MM.1S (cell line): ENCODE measurements at regions not wholly inside any gene's neighbourhood (a gene's known extent, or its start where the extent isn't known, plus 50 kb on each side); places are given as distances from the start of the nearest gene placed in this dataset.

Experiments used
- DNase-seq: peaks from one replicate; pipeline ENCODE4 v3.0.0-alpha.2; 2015
- H2AFZ ChIP-seq: fragments of 300-600 bp; sonication (generic); 2 replicates; pipeline ENCODE4 v1.6.0; 2016; ENCODE audit warnings: antibody characterized with exemption, low read length
- H3F3A ChIP-seq: fragments of 300-600 bp; sonication (generic); 2 replicates; pipeline ENCODE4 v1.6.1; 2016; ENCODE audit warnings: mild to moderate bottlenecking, antibody characterized with exemption, low read length, moderate library complexity, mixed read lengths; ENCODE audit not compliant: insufficient read depth
- H3K27ac ChIP-seq: fragments of 300-600 bp; sonication (generic); 2 replicates; pipeline ENCODE4 v1.5.1; 2016; ENCODE audit warnings: mild to moderate bottlenecking, low read length
- H3K27me3 ChIP-seq: fragments of 300-600 bp; sonication (generic); replicated peaks from 2 replicates; pipeline ENCODE4 v1.6.0; 2016; ENCODE audit warnings: low read length; ENCODE audit not compliant: insufficient read depth
- H3K36me3 ChIP-seq: fragments of 300-600 bp; sonication (generic); replicated peaks from 2 replicates; pipeline ENCODE4 v1.6.1; 2016; ENCODE audit warnings: mild to moderate bottlenecking, low read length, mixed read lengths; ENCODE audit not compliant: insufficient read depth
- H3K4me1 ChIP-seq: fragments of 300-600 bp; sonication (generic); 2 replicates; pipeline ENCODE4 v1.6.1; 2016; ENCODE audit warnings: low read length, mixed read lengths
- H3K4me2 ChIP-seq: fragments of 300-600 bp; sonication (generic); 2 replicates; pipeline ENCODE4 v1.6.0; 2016; ENCODE audit warnings: low read depth, low read length
- H3K4me3 ChIP-seq: fragments of 300-600 bp; sonication (generic); 2 replicates; pipeline ENCODE4 v1.5.1; 2016; ENCODE audit warnings: low read length, mixed read lengths
- H3K79me2 ChIP-seq: fragments of 300-600 bp; sonication (generic); 2 replicates; pipeline ENCODE4 v1.6.1; 2016; ENCODE audit warnings: mixed run types, low read length, mixed read lengths
- H3K9ac ChIP-seq: fragments of 300-600 bp; sonication (generic); 2 replicates; pipeline ENCODE4 v1.6.1; 2016; ENCODE audit warnings: low read length, mixed read lengths
- H3K9me2 ChIP-seq: fragments of 300-600 bp; sonication (generic); replicated peaks from 2 replicates; pipeline ENCODE4 v1.6.1; 2016; ENCODE audit warnings: mild to moderate bottlenecking, low read length, mixed read lengths; ENCODE audit not compliant: insufficient read depth
- H3K9me3 ChIP-seq: fragments of 300-600 bp; sonication (generic); replicated peaks from 2 replicates; pipeline ENCODE4 v1.6.1; 2016; ENCODE audit warnings: mild to moderate bottlenecking, low read length, mixed read lengths; ENCODE audit not compliant: insufficient read depth
- H4K20me1 ChIP-seq: fragments of 300-600 bp; sonication (generic); 2 replicates; pipeline ENCODE4 v1.6.1; 2016; ENCODE audit warnings: mild to moderate bottlenecking, low read length, moderate library complexity, mixed read lengths; ENCODE audit not compliant: insufficient read depth
- EZH2 ChIP-seq: fragments of 300-600 bp; sonication (generic); optimal IDR thresholded peaks from 2 replicates; pipeline ENCODE3; 2017; ENCODE audit warnings: low read depth, mild to moderate bottlenecking, antibody characterized with exemption, low read length, mixed read lengths
- EZH2phosphoT487 ChIP-seq: fragments of 300-600 bp; sonication (generic); IDR thresholded peaks from 2 replicates; pipeline ENCODE4 v1.6.1; 2018; ENCODE audit warnings: antibody characterized with exemption, low read length
- TF ChIP-seq, protein P1 (sequence below): fragments of 300-600 bp; sonication (generic); IDR thresholded peaks from 2 replicates; pipeline ENCODE4 v1.5.1; 2016; ENCODE audit warnings: antibody characterized with exemption, low read length, mixed read lengths

DNA sequence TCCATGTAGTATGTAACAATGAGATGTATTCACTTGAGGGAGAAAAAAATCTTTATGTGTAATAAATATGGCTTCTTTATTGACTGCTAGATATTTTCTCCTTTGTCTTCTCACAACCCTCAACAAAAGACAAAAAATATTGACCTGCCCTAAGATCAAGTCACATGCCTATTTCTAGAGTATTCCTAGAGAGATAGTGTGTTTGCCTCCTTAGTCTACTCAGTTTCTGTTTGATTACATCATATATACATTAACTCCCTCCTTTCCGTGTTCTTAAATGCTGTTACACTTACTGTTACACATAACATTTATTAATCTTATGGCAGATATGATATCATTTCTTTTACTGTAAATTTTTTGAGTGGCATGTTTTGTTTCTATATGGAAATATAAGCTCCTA, 281.6 kb upstream of the RGS18 start:
- H3K9me2 ChIP-seq = no peaks in the 10 kb centered on the region
- no peaks in the 10 kb centered on the region for H3K27me3 ChIP-seq
- H2AFZ ChIP-seq = no peak overlapping the region
- TF ChIP-seq EZH2phosphoT487 (no peak), EZH2 (no peak)
- TF ChIP-seq, protein P1, sequence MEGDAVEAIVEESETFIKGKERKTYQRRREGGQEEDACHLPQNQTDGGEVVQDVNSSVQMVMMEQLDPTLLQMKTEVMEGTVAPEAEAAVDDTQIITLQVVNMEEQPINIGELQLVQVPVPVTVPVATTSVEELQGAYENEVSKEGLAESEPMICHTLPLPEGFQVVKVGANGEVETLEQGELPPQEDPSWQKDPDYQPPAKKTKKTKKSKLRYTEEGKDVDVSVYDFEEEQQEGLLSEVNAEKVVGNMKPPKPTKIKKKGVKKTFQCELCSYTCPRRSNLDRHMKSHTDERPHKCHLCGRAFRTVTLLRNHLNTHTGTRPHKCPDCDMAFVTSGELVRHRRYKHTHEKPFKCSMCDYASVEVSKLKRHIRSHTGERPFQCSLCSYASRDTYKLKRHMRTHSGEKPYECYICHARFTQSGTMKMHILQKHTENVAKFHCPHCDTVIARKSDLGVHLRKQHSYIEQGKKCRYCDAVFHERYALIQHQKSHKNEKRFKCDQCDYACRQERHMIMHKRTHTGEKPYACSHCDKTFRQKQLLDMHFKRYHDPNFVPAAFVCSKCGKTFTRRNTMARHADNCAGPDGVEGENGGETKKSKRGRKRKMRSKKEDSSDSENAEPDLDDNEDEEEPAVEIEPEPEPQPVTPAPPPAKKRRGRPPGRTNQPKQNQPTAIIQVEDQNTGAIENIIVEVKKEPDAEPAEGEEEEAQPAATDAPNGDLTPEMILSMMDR = no peak
- no peak overlapping the region for H3K4me2 ChIP-seq
- no peak overlapping the region for H3K4me3 ChIP-seq
- no peaks in the 10 kb centered on the region for H3K9me3 ChIP-seq
- H3F3A ChIP-seq = no peaks in the 10 kb centered on the region
- no peaks in the 10 kb centered on the region for H4K20me1 ChIP-seq
- no peaks in the 10 kb centered on the region for H3K79me2 ChIP-seq
- no peak overlapping the region for H3K9ac ChIP-seq
- no peak overlapping the region for H3K27ac ChIP-seq
- no peak for DNase-seq
- no peaks in the 10 kb centered on the region for H3K36me3 ChIP-seq
- no peaks in the 10 kb centered on the region for H3K4me1 ChIP-seq

DNA sequence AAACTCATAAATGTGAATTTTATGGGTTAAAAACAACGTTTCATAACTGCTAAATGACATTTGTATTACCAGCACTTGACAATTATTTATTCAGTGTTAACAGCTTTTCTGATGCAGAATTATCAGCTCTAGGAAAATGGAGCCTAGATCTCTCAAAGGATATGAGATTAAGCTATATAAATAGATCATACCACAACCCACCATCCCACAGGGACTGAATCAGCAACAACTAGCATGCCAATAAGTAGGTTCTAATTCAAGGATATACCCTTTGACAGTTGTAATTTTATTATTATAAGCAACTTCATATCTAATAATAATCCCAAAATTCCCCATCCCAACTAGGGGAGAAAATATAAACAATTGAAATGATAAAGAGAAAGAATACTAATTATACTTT, 275.4 kb upstream of the RGS18 start:
- Histone ChIP-seq H3F3A (no peaks in the 10 kb centered on the region), H4K20me1 (no peaks in the 10 kb centered on the region), H3K27me3 (no peaks in the 10 kb centered on the region), H2AFZ (no peak overlapping the region), H3K79me2 (no peaks in the 10 kb centered on the region), H3K9me2 (no peaks in the 10 kb centered on the region), H3K9me3 (no peaks in the 10 kb centered on the region), H3K4me2 (no peak overlapping the region), H3K4me3 (no peak overlapping the region), H3K9ac (no peak overlapping the region), H3K36me3 (no peaks in the 10 kb centered on the region), H3K27ac (no peak overlapping the region), H3K4me1 (0 out of 2 replicates have a peak, but pooled peaks cover 2% of the 10 kb centered on the region)
- TF ChIP-seq, protein P1 = no peak
- TF ChIP-seq EZH2phosphoT487 (no peak), EZH2 (no peak)
- no peak for DNase-seq

DNA sequence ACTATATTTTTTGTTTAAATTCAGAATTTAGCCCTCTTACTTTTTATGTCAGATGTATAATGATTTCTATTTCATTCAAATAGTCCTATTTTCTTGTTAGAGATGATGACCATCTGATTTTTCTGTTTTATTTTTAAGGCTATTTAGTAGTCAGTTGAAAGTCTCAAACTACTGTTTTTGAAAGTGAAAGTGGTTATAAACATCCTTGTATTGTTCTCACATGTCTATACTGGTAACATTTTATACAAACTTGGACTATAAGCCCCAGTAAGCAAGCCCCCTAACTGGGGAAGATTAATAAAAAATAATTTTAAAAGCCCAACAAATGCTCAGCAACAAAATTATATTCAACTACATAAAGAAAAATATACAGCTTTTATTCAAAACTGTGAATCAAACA, 271.3 kb upstream of the RGS18 start:
- no peak for DNase-seq
- H3K9me3 ChIP-seq = no peaks in the 10 kb centered on the region
- no peaks in the 10 kb centered on the region for H4K20me1 ChIP-seq
- H3K4me3 ChIP-seq = no peak overlapping the region
- no peaks in the 10 kb centered on the region for H3F3A ChIP-seq
- H3K36me3 ChIP-seq = no peaks in the 10 kb centered on the region
- no peak overlapping the region for H2AFZ ChIP-seq
- H3K27me3 ChIP-seq = no peaks in the 10 kb centered on the region
- H3K4me1 ChIP-seq = peaks cover 9% of the 10 kb centered on the region; the same call in 1 of the 2 replicates
- H3K4me2 ChIP-seq = no peak overlapping the region
- H3K79me2 ChIP-seq = no peaks in the 10 kb centered on the region
- H3K9ac ChIP-seq = no peak overlapping the region
- H3K9me2 ChIP-seq = no peaks in the 10 kb centered on the region
- TF ChIP-seq EZH2 (no peak), EZH2phosphoT487 (no peak)
- no peak overlapping the region for H3K27ac ChIP-seq

DNA sequence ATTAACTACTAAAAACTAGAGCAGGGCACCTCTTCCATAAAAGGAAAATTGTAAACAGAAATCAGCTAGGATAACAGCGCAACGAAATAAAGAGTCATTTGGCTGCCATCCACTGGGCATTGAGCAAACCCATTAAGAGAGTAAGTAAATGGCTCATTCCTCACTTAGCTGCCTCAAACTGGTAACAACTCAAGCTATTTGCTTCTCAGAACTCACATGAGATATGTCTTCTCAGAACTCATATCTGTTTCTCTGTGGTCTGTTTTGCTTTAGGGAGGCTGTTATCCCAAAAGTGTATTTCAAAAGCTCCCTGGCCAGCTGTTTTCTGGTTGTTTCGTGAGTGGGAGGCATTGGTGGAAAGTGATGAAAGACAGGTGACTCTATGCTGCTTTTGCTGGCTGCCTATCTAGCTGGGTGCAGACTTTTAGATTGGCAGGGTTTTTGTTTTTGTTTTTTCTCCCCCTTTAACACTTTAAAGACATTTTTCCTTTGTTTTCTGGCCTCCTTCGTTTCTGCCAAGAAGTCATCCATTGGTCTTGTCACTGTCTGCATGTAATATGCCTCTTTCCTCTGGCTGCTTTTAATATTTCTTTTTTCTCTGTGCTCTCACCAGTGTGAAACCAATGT, 269.2 kb upstream of the RGS18 start:
- Histone ChIP-seq H3F3A (no peaks in the 10 kb centered on the region), H4K20me1 (no peaks in the 10 kb centered on the region), H3K4me3 (no peak overlapping the region), H3K4me2 (no peak overlapping the region), H3K9me2 (no peaks in the 10 kb centered on the region), H3K9me3 (no peaks in the 10 kb centered on the region), H2AFZ (no peak overlapping the region), H3K27ac (no peak overlapping the region), H3K4me1 (peaks cover 9% of the 10 kb centered on the region; the same call in 1 of the 2 replicates), H3K27me3 (no peaks in the 10 kb centered on the region), H3K36me3 (no peaks in the 10 kb centered on the region), H3K79me2 (no peaks in the 10 kb centered on the region), H3K9ac (no peak overlapping the region)
- TF ChIP-seq EZH2 (no peak), EZH2phosphoT487 (no peak)
- TF ChIP-seq, protein P1 = no peak
- DNase-seq = no peak
